CD4-positive, alpha-beta T cell treated with Interleukin-12 subunit alpha and Interleukin-12 subunit beta, for 1 hour (primary cell): ENCODE measurements at regions not wholly inside any gene's neighbourhood (a gene's known extent, or its start where the extent isn't known, plus 50 kb on each side); places are given as distances from the start of the nearest gene placed in this dataset.

Experiments used
- DNase-seq: peaks from one replicate; pipeline ENCODE4 v3.0.0-alpha.2; 2020

GRCh38 chrY:15704906-15705305 lies 1180.6 kb downstream of the NLGN4Y start:
- no peak for DNase-seq

GRCh38 chrY:15749533-15750433 lies 1225.5 kb downstream of the NLGN4Y start:
- no peak for DNase-seq

GRCh38 chrY:15751001-15751400 lies 1226.7 kb downstream of the NLGN4Y start:
- DNase-seq, result no peak

- DNase-seq, result no peak
Observed at GRCh38 chrY:15756266-15756665, 1231.9 kb downstream of the NLGN4Y start.

GRCh38 chrY:15773579-15773978 lies 1249.2 kb downstream of the NLGN4Y start:
- no peak for DNase-seq

GRCh38 chrY:15775880-15776279 lies 1251.6 kb downstream of the NLGN4Y start:
- no peak for DNase-seq

- DNase-seq, result no peak
Observed at GRCh38 chrY:15779891-15780290, 1255.6 kb downstream of the NLGN4Y start.

- DNase-seq, result no peak
Observed at GRCh38 chrY:15800021-15800420, 1275.7 kb downstream of the NLGN4Y start.

- DNase-seq, result no peak
Observed at GRCh38 chrY:15805985-15806384, 1281.7 kb downstream of the NLGN4Y start.

- DNase-seq, result no peak
Observed at GRCh38 chrY:15814241-15814640, 1289.9 kb downstream of the NLGN4Y start.
